C4-2B (cell line): ENCODE measurements at regions not wholly inside any gene's neighbourhood (a gene's known extent, or its start where the extent isn't known, plus 50 kb on each side); places are given as distances from the start of the nearest gene placed in this dataset.

Experiments
- H3K27ac ChIP-seq: fragments of 450-650 bp; 2 replicates; pipeline ENCODE4 v1.5.1; 2017
- CTCF ChIP-seq: fragments of 450-650 bp; conservative IDR thresholded peaks from 2 replicates; pipeline ENCODE4 v1.5.1; 2017; ENCODE audit warnings: mild to moderate bottlenecking
- ZFX ChIP-seq: fragments of 450-650 bp; IDR thresholded peaks from 2 replicates; pipeline ENCODE4 v1.6.1; 2017

DNA sequence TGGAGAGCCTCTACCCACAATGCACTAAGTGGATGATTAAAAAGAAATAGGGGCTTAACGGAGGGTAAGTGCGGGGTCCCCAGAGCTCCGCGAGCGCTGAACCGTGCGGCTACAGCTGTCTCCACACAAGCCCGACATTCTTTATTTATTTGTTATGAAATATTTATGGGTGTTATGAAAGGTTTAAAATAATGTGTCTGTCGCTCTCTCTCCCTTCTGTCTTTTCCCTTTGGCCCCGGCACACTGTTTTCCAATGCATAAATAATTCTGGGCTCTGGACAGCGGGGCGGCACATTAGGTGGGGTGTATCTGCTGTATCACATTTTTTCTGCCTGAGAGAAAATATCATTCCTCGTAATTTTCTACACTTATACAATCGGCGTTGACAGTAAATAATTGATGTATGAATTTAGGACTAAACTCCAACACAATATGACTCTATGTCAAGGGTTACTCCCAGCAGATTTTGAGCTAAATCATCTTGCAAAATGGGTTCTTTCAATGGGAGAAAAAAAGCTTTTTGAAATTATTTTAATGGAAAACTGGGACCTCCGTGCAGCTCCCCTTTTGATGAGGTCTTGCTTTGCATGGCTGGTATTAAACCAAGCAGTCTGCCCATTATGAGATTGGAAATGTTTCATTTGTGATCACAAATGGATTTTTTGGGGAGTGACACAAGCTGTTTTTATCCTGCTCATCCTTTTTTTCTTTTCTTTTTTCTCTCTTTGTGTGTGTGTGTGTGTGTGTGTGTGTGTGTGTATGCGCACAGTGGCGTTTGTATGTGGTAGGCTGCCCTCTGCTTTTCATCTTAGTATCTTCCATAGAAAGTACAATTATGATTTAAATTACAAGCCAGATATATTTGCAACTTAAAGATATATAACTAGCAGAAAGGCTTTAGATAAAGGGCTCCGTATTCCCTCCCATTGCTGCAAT is 370.6 kb upstream of the IRX4 start:
- no peak for TF ChIP-seq CTCF
- TF ChIP-seq ZFX = no peak
- H3K27ac ChIP-seq = no peak overlapping the region

DNA sequence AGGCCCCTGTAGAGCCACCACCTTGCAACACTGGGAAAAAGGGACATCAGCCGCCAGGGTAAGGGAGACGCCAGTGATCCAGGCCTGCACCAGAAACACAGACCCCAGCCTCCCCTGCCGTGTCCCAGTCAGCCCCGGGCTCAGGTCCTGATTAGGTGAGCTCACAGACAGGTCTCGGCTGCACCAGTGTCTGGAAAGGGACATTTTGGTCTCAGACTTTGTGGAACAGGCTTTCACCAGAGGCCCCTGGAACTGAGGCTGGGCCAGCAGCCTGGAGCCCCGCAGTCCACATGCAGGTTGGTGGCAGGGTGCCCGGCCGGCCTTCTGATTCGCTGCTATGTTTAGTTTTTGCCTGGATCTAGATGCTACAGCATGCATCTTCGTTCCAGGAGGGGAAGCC is 369.0 kb upstream of the IRX4 start:
- H3K27ac ChIP-seq = no peak overlapping the region
- TF ChIP-seq CTCF = no peak
- TF ChIP-seq ZFX = no peak

DNA sequence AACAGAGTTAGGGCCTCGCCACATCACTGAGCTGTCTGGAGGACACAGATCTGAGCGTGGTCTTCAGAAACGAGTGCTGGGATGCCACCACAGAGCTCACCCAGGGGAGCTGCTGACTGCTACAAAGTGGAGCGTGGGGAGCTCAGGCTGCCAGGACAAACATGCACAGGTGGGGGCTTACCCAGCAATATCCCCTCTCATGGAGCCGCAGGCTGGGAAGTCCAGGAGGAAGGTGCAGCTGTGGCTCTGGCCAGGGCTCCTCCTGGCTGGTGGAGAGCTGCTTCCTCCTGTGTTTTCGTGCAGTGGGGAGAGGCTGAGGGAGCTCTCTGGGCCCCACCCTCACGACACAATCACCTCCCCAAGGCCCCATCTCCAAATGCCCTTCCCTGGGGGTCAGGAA is 368.6 kb upstream of the IRX4 start:
- no peak for TF ChIP-seq ZFX
- no peak for TF ChIP-seq CTCF
- H3K27ac ChIP-seq = no peak overlapping the region

DNA sequence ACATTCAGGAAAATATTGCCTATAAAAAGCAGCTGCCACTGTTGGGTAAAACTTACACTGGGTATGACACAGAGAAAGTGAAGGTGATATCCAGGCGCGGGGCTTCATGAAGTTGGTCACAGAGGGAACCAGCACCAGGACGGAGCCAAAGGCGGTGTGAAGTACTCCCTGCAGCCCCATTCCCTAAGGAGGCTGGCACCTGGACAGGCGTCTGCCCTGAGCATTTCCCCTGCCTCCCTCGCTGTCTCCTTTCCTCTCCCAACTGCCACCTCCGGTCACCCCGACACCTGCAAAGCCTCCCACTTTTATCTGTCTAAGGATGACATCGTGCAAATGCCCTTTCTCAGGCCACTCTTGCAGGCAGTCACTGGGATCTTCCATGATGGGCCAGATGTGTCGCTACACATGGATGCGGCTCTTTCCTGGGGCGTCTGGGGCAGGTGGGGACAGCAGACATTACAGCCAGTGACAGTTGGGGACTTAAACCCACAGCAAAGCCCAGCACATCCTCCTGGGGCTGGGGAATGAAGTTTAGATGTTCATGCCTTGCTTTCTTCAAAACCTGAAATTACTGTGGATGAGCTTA is 367.7 kb upstream of the IRX4 start:
- H3K27ac ChIP-seq = no peak overlapping the region
- no peak for TF ChIP-seq CTCF
- no peak for TF ChIP-seq ZFX

DNA sequence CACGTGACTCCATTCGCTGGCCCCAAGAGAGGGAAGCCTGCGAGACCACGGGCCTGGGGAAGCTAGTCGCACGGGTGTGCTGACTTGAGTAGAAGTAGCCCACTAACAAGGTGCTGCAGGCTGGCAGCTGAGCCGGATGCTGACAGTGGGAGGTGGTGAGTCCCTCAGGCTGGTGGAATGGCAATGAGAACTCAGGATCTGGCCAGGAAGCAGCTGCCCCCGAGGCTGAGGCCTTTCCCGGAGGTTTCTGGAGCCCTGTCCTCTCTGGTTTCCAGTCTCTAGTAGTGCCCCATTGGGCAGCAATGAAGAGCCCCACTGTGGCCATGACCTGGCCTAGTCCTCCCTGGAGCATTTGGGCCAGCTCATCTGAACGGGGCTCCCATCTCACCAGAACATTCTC is 366.7 kb upstream of the IRX4 start:
- no peak overlapping the region for H3K27ac ChIP-seq
- no peak for TF ChIP-seq ZFX
- no peak for TF ChIP-seq CTCF

GRCh38 chr5:2249026-2249425 is 366.3 kb upstream of the IRX4 start:
- no peak for TF ChIP-seq CTCF
- no peak for TF ChIP-seq ZFX
- H3K27ac ChIP-seq = no peak overlapping the region

GRCh38 chr5:2242539-2242938 is 359.8 kb upstream of the IRX4 start:
- no peak overlapping the region for H3K27ac ChIP-seq
- TF ChIP-seq CTCF (no peak), ZFX (no peak)
